Stomach smooth muscle (tissue), 2 donors: ENCODE measurements at regions not wholly inside any gene's neighbourhood (a gene's known extent, or its start where the extent isn't known, plus 50 kb on each side); places are given as distances from the start of the nearest gene placed in this dataset.

Experiments
- H3K27ac ChIP-seq: one replicate; pipeline ENCODE4 v1.7.0; 2013; ENCODE audit warnings: mild to moderate bottlenecking, low read length, inconsistent platforms
- H3K27me3 ChIP-seq, 2 donors: one replicate each; pipeline ENCODE4 v1.7.0; 2013; ENCODE audit warnings: low read length in 2 of 2; ENCODE audit not compliant: insufficient read depth in 2 of 2, control insufficient read depth in 1 of 2
- H3K36me3 ChIP-seq, 2 donors: one replicate each; pipeline ENCODE4 v1.7.0; 2013; ENCODE audit warnings: low read length in 2 of 2; ENCODE audit not compliant: control insufficient read depth in 2 of 2, insufficient read depth in 2 of 2
- H3K4me1 ChIP-seq: one replicate; pipeline ENCODE4 v1.7.0; 2013; ENCODE audit warnings: low read length; ENCODE audit not compliant: control insufficient read depth, insufficient read depth
- H3K4me3 ChIP-seq, 2 donors: one replicate each; pipeline ENCODE4 v1.7.0; 2013; ENCODE audit warnings: low read length in 2 of 2
- H3K9ac ChIP-seq, 2 donors: one replicate each; pipeline ENCODE4 v1.7.0; 2013; ENCODE audit warnings: low read length in 2 of 2, mild to moderate bottlenecking in 1 of 2
- H3K9me3 ChIP-seq, 2 donors: one replicate each; pipeline ENCODE4 v1.7.0; 2013; ENCODE audit warnings: low read length in 2 of 2; ENCODE audit not compliant: control insufficient read depth in 2 of 2
- donor health status: healthy.
- donor health status: Pancreatic carcinoma.

DNA sequence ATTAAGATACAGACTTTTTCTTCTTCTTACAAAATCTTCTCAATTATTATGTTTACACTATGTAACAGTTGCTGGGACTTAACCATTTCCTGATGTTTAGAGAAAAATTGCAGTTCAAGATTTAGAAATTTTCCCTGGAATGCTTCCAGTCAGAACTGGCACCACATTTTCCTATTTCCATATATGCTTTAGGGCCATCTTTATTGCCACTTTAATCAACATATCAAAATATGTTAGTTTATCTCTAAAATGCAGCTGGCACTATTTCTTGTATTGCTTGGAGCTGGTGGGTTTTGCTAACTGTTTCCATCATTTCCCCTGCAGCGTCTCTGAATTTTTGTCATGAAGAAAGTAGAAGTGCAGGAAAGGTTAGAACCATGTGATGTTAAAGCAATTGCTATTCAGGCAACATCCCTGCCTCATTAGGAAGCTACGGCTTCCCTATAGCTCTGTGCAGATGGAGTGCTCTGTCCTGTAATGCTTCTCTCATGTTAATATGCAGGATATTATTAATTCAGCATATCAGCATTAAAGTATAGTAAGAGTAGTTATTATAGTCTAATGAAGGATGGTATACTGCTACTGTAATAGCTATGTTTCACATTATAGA is 269.1 kb downstream of the MTRR start:
- Histone ChIP-seq H3K9ac (no peak overlapping the region), H3K4me1 (no peaks in the 10 kb centered on the region), H3K9me3 (no peaks in the 10 kb centered on the region), H3K27me3 (no peaks in the 10 kb centered on the region), H3K4me3 (no peak overlapping the region), H3K27ac (no peak overlapping the region), H3K36me3 (no peaks in the 10 kb centered on the region)

DNA sequence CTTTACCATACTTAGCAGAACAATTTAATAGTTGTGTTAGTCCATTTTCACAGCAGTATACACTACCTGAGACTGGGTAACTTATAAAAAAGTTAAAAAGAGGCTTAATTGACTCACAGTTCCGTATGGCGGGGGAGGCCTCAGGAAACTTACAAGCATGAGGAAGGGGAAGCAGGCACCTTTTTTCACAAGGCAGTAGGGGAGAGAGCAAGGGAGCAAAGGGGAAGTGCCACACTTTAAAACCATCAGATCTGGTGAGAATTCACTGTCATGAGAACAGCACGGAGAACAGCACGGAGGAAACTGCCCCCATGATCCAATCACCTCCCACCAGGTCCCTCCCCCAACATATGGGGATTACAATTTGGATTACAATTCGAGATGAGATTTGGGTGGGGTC is 269.9 kb downstream of the MTRR start:
- Histone ChIP-seq H3K36me3 (no peaks in the 10 kb centered on the region), H3K27me3 (no peaks in the 10 kb centered on the region), H3K4me1 (no peaks in the 10 kb centered on the region), H3K4me3 (no peak overlapping the region), H3K27ac (no peak overlapping the region), H3K9me3 (no peaks in the 10 kb centered on the region), H3K9ac (no peak overlapping the region)

DNA sequence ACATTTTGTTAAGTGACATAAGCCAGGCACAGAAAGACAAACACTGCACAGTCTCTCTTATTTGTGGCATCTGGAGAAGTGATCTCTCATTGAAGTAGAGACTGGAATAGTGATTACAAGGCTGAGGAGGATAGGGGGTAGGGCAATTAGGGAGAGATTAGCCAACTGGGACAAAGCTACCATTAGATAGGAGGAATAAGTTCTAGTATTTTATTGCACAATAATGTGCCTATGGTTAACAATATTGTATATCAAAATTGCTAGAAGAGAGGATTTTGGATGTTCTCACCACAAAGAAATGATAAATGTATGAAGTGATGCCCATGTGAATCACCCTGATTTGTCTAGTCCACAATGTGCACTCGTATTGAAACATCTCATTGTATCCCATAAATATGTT is 281.8 kb downstream of the MTRR start:
- H3K4me3 ChIP-seq = no peak overlapping the region
- no peaks in the 10 kb centered on the region for H3K4me1 ChIP-seq
- H3K27ac ChIP-seq = no peak overlapping the region
- no peaks in the 10 kb centered on the region for H3K36me3 ChIP-seq
- no peak overlapping the region for H3K9ac ChIP-seq
- H3K9me3 ChIP-seq = no peaks in the 10 kb centered on the region
- no peaks in the 10 kb centered on the region for H3K27me3 ChIP-seq

DNA sequence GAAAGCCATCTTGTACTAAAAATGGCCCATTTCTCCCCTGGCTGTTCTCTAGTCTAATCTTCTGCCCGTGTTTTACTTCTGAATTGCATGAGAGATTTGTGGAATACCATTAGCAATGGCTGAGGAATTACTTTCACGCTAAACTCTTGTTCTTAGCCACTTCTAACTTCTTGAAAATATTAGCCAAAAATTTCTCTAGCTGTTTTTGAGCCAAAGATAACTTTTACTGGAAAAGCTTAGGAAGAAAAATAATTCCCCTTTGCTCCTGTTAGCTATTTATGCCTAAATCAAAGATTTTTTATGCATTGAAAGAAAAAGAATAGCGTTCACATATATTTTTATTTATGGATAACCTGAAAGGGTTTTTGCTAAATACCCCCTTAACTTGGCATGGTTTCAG is 287.8 kb downstream of the MTRR start:
- H3K4me3 ChIP-seq = no peak overlapping the region
- H3K27ac ChIP-seq = no peak overlapping the region
- H3K9me3 ChIP-seq = no peaks in the 10 kb centered on the region
- H3K9ac ChIP-seq = no peak overlapping the region
- no peaks in the 10 kb centered on the region for H3K27me3 ChIP-seq
- no peaks in the 10 kb centered on the region for H3K4me1 ChIP-seq
- no peaks in the 10 kb centered on the region for H3K36me3 ChIP-seq

DNA sequence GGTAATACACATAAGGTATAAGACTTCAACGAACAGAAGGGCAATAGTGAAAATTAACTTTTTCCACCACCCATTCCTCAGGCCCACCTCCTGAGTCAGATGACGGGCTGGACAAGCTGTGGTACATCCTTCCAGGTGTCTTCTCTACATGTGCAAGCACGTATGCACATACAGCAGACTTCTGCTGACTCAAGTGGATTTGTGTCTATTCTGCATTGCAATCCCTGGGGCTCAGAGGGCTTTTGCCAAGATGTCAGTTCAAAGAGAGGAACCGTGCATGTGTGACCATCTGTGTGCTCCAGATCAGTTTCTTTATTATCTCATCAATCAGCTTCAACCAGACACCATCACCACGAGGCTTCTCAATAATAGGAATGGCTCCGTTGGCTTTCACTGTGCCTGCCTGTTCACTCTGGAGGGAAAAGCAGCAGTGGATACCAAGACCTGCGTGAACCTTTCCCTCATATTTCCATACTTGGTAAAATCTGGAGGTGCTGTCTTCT is 288.4 kb downstream of the MTRR start:
- Histone ChIP-seq H3K9me3 (no peaks in the 10 kb centered on the region), H3K4me3 (no peak overlapping the region), H3K27ac (no peak overlapping the region), H3K27me3 (no peaks in the 10 kb centered on the region), H3K4me1 (no peaks in the 10 kb centered on the region), H3K9ac (no peak overlapping the region), H3K36me3 (no peaks in the 10 kb centered on the region)

DNA sequence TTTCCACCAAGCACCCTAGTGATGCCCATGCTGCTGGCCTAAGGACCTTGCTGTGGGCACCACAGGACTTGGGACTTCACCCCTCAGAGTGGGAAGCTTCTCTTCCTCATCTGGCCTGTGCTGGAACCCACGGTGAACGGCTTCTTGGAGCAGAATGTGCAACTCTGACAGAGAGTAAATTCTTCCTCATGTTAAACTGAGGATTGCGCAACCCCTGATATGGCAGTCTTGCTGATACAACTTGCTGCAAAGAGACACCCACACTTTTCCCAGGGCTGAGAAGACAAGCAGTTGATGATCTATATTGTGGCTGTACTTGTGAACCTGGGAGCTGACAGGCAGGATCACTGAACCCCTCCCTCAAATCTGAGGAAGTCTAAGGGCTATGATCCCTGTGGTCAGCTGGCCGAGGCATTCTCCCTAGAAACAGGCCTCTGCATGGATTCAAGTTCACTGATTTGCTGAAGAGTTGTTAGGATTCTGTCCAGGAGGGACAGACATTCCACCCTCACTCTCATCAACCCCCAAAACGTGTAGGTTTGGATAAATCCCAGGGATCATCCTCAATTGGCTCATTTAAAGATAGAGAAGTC is 307.2 kb downstream of the MTRR start:
- Histone ChIP-seq H3K4me1 (no peaks in the 10 kb centered on the region), H3K9ac (no peak overlapping the region), H3K36me3 (no peaks in the 10 kb centered on the region), H3K27ac (no peak overlapping the region), H3K4me3 (no peak overlapping the region), H3K9me3 (no peaks in the 10 kb centered on the region), H3K27me3 (no peaks in the 10 kb centered on the region)

DNA sequence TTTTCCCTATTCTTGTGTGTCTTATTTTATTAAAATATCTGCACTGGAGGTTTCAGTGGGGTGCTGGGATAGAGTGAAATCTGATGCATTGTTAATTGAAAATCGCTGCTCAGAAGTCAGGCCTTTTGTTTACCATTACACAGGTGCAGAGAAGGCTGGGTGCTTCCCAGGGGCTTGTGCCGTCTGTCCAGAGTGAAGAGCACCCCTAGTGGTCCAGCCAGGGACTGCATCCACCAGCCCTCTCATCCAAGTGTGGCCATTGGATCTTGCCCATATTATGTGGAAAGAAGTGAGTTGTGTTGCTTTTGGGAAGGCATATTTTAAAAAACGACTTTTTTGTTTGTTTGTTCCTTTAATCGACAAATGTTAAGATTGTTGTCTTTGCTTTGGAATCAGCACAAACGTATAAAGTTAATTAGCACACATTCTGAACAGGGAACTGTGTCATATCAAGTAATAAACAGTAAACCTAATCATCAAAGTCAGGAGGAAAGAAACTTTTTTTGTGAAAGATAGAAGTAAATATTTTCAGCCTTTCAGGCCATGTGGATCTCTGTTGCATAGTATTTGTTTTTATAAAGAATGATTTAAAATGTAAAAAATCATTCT is 315.6 kb downstream of the MTRR start:
- no peak overlapping the region for H3K27ac ChIP-seq
- H3K9ac ChIP-seq = no peak overlapping the region
- H3K4me3 ChIP-seq = no peak overlapping the region
- no peaks in the 10 kb centered on the region for H3K4me1 ChIP-seq
- no peaks in the 10 kb centered on the region for H3K27me3 ChIP-seq
- H3K36me3 ChIP-seq = no peaks in the 10 kb centered on the region
- no peaks in the 10 kb centered on the region for H3K9me3 ChIP-seq

DNA sequence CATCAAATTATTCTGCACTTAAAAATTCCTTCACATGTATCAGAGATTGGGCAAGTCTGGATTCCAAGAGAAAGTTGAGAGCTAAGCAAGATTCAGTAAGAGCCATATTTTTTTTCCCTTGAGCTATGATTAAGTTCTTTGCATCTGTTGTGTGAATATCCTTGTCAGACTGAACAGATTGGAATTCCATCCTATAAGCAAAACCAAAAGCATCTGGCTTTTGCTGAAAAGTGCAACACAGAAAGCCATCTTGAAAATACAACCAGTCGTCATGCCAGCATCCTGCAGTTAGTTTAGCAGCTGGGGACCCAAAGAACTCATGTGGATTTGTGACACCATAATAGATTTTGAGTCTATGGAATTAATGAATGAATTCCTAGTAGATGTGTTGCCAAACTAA is 316.9 kb downstream of the MTRR start:
- Histone ChIP-seq H3K27me3 (no peaks in the 10 kb centered on the region), H3K4me3 (no peak overlapping the region), H3K9ac (no peak overlapping the region), H3K9me3 (no peaks in the 10 kb centered on the region), H3K36me3 (no peaks in the 10 kb centered on the region), H3K27ac (no peak overlapping the region), H3K4me1 (no peaks in the 10 kb centered on the region)

DNA sequence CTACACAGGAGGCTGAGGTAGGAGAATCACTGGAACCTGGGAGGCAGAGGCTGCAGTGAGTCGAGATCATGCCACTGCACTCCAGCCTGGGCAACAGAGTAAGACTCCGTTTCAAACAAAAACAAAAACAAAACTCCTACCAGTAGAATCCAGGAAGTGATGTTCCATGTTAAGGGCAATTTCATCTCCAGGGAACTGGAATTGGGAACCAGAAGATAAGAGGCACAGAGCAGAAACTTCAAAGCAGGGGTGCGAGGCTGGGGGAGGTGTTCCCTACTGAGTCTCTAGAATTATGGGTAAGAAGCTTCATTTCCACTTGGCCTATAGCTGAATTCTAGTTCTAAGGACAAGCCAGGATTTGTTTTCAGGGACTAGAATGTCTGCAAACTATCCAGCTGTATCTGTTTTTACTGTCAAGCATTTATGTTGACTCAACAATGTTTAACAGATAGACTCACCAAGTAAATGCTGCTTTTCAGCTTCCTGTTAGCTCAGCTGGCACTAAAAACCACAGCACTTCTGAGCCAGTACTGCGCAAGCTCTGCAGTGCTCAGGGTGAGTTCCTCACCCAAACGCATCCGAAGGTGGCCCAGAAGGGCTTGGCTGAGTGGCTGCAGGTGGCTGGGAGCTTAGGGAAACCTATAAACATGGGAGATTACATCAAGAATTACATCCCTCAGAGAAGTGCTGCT is 320.1 kb downstream of the MTRR start:
- no peaks in the 10 kb centered on the region for H3K36me3 ChIP-seq
- H3K9ac ChIP-seq = no peak overlapping the region
- no peaks in the 10 kb centered on the region for H3K4me1 ChIP-seq
- H3K27ac ChIP-seq = no peak overlapping the region
- H3K4me3 ChIP-seq = no peak overlapping the region
- H3K27me3 ChIP-seq = no peaks in the 10 kb centered on the region
- H3K9me3 ChIP-seq = no peaks in the 10 kb centered on the region

DNA sequence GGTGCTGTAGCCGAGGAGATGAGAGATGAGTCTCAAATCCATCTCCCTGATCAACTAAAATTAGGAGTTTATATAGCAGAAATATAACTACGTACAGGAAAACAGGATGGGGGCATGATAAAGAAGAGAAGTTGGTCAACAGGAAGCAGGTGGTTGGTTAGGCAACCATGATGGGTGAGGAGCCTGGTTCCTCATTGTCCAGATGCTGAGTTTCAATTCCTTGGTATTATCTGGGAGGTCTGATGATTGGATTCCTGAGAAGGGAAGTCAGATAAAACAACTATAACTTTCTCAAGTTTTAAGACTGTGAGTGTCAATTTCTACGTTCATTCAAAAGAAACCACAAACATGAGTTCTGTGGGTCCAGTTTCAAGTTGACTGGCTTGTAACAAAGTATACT is 323.9 kb downstream of the MTRR start:
- H3K36me3 ChIP-seq = no peaks in the 10 kb centered on the region
- H3K27me3 ChIP-seq = no peaks in the 10 kb centered on the region
- no peaks in the 10 kb centered on the region for H3K9me3 ChIP-seq
- H3K27ac ChIP-seq = no peak overlapping the region
- H3K4me3 ChIP-seq = no peak overlapping the region
- H3K9ac ChIP-seq = no peak overlapping the region
- no peaks in the 10 kb centered on the region for H3K4me1 ChIP-seq

DNA sequence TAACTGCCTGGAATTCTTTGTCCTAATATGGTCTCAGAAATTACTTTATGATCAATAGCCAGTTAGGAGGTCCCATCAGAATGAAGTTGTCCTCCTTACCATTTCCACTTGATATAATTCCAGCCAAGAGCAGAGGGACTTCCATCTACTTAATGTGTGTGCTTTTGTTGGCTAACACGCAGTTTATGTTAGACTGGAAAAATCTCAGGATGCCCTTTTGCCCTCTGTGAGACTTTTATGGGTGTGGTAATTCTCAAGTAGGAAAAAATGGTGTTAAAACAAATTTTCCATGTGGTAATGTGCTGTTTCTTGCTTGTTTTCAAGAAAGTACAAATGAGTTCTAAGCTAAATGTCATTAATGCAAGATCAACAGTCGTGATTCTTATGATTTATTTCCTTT is 327.1 kb downstream of the MTRR start:
- no peaks in the 10 kb centered on the region for H3K4me1 ChIP-seq

More for the DNA sequence above, 327.1 kb downstream of the MTRR start:
- no peak overlapping the region for H3K9ac ChIP-seq
- no peak overlapping the region for H3K27ac ChIP-seq
- H3K27me3 ChIP-seq = no peaks in the 10 kb centered on the region
- H3K36me3 ChIP-seq = no peaks in the 10 kb centered on the region
- no peaks in the 10 kb centered on the region for H3K9me3 ChIP-seq
- H3K4me3 ChIP-seq = no peak overlapping the region
